GM19438 (cell line): ENCODE measurements at regions not wholly inside any gene's neighbourhood (a gene's known extent, or its start where the extent isn't known, plus 50 kb on each side); places are given as distances from the start of the nearest gene placed in this dataset.
"Not testable (repeated sequence)": the region's sequence is repeated elsewhere in the genome, so short reads cannot be mapped to it uniquely, and the experiment has no call there.

Experiments
- ATAC-seq: cut with Tn5 transposase; IDR thresholded peaks from one replicate; pipeline ENCODE4 v1.9.1; 2021; ENCODE audit warnings: low read depth; ENCODE audit not compliant: unreplicated experiment

DNA sequence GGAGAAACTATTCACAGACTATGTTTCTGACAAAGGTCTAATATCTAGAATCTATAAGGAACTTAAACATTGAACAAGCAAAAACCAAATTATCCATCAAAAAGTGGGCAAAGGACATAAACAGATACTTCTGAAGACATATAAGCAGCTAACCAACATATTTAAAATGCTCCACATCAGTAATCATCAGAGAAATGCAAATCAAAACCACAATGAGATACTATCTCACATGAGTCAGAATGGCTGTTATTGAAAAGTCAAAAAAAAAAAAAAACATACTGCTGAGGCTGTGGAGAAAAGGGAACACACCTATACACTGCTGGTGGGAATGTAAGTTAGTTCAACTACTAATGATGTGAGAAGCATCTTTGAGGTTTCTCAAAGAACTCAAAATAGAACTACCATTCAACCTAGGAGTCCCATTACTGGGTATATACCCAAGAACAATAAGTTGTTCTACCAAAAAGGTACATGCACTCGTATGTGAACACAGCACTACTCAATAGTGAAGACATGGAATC lies 220.4 kb upstream of the TFPI start:
- no peak for ATAC-seq

DNA sequence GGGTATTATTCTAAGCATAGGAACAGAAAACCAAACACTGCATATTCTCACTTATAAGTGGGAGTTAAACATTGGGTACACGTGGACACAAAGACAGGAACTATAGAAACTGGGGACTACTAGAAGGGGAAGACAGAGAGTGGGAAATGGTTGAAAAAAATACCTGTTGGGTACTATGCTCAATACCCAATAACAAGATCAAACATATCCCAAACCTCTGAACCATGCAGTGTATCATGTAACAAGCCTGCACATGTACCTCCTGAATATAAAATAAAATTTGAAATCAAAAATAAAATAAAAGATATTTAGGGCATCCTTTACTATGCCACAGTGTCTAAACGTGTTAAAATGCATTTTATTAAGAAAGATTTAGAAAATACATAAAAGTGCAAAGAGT lies 221.0 kb upstream of the TFPI start:
- ATAC-seq = no peak

DNA sequence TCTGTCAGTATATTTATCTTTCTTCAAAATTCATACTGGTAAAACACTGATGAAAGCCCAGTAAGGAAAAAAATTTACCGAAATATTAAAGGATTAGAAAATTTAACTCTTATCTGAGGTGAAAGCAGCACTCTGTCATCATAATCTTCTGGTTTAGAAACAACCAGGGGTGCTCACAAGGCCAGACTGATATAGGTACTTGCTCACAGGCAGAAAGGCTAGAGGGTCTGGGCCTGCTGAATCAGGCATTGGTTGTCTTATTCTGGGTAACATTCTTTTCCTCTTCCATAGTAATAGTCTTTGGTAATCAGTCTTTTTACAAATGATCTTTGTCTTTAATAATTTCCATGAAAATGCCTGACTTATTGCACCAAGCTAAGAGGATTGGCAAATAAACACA lies 221.4 kb upstream of the TFPI start:
- ATAC-seq = no peak

DNA sequence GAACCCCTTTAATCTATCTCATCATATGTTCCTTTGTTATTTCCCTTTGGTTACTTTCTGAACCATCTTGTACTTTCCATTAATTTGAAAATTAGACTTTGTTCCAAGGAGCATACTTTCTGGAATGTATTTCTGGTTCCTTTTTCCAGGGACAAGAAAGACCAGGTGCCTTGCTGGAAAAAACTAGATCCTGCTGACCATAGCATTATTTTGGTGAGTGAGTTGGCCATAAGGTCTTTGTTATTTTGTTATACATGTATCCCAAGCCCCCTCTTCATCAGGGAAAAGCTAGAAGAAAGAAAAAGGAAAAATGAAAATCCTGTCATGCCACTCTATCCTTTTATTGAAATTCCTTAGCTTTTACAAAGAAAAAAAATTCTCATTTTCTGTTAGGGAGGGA lies 228.1 kb upstream of the TFPI start:
- no peak for ATAC-seq

GRCh38 chr2:187783446-187783845 lies 229.2 kb upstream of the TFPI start:
- no peak for ATAC-seq

DNA sequence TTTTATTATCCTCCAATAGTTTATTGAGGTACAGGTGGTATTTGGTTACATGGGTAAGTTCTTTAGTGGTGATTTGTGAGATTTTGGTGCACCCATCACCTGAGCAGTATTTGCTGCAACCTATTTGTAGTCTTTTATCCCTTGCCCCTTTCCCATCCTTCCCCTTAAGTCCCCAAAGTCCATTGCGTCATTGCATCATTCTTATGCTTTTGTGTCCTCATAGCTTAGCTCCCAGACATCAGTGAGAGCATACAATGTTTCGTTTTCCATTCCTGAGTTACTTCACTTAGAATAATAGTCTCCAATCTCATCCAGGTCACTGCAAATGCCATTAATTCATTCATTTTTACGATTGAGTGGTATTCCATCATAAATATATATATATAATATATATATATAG lies 229.9 kb upstream of the TFPI start:
- not testable (repeated sequence) for ATAC-seq

GRCh38 chr2:187799601-187800000 lies 245.4 kb upstream of the TFPI start:
- no peak for ATAC-seq

- no peak for ATAC-seq
Observed at GRCh38 chr2:187803816-187804215, 249.6 kb upstream of the TFPI start.

DNA sequence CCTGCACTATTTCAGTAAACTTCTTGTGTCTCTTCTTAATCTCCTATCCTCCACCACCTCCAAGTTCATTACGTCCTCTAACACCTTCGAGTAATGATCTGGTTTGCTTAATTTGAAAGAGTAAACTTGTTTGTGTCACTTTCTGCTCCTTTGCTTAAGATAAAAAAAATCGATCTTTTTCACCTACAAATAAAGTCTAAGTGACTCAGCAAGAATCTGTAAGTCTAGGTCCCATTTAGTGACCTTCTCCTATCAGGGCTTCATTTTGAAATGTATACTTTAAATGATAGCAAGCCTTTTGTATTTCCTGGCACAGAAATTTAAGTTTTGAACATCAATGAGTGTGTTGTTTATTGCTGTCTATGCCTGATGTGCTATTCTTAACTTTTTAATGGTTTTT lies 260.9 kb upstream of the TFPI start:
- no peak for ATAC-seq

GRCh38 chr2:187819624-187820023 lies 265.4 kb upstream of the TFPI start:
- no peak for ATAC-seq

- ATAC-seq = no peak
Observed at GRCh38 chr2:187825108-187825507, 270.9 kb upstream of the TFPI start.

DNA sequence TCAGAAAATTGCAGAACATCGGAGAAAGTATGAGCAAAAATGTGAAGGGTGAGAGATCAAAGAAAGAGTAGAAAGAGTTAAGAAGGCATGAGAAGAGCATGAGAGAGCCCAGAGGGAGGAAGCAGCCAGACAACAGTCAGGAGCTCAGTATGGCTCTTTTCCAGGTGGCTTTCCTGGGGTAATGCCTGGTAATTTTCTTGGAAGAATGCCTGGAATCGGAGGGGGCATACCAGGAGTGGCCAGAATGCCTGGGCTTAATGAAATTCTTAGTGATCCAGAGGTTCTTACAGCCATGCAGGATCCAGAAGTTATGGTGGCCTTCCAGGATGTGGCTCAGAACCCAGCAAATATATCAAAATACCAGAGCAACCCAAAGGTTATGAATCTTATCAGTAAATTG lies 271.8 kb upstream of the TFPI start:
- ATAC-seq = no peak

DNA sequence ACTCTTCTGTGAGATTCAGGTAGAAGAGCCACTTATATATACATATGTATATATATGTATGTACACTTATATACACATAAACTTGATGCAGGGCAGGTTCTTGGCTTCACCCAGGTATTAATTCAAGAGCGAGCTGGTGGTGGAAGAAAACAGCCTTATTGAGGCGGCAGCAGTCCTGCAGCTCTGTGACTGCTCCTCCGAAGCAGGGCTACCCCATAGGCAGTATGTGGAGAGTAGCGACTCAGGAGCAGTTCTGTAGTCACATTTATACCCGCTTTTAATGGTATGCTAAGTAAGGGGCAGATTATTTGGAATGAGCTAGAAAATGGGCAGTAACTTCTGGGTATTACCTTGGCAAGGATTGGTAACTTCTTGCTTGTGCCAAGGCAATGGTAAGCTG lies 280.6 kb upstream of the TFPI start:
- ATAC-seq = no peak

GRCh38 chr2:187838690-187839089 lies 284.5 kb upstream of the TFPI start:
- no peak for ATAC-seq

DNA sequence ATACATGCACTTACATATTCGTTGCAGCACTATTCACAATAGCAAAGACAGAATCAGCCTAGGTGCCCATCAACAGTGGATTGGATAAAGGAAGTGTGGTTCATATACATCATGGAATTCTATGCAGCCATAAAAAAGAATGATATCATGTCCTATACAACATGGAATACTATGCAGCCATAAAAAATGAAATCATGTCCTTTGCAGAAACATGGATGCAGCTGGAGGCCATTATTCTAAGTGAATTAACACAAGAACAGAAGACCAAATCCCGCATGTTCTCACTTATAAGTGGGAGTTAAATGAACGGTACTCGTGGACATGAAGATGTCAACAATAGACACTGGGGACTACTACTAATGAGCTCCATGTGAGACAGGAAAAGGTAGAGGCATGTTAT lies 288.1 kb upstream of the TFPI start:
- no peak for ATAC-seq

GRCh38 chr2:187842978-187843847 lies 289.0 kb upstream of the TFPI start:
- ATAC-seq = peak; percentile 68

- ATAC-seq = no peak
Observed at GRCh38 chr2:187847245-187848208, 293.3 kb upstream of the TFPI start.

DNA sequence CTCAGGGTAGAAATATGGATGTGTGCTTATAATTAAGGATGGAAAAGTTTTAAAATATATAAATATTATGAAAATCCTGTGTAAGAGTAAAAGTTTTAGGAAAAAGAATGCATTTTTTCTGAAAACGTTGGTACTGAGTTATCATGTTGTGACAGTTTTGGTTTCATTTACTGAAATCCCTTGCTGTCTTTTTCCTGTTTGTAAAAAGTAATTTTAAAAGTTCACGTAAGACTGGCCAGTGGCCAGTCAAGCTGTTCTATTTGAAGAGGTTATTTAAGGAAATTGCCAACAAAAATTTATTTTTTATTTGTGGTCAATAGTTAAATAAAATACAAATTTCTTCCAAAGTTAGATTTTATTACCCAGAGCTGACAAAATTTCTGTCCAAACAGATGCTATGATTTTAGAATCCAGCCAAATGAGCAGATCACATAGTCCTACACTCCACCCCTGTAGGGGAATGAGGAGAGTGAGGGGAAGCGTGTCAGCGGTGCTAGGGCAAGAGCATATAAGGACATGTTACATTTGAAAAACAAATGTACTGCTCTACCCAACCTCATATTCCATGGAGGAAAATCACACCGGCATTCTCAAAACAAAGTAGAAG lies 297.8 kb upstream of the TFPI start:
- no peak for ATAC-seq

GRCh38 chr2:187853381-187853791 lies 299.2 kb upstream of the TFPI start:
- no peak for ATAC-seq

GRCh38 chr2:187854801-187855200 lies 300.6 kb upstream of the TFPI start:
- ATAC-seq = no peak

GRCh38 chr2:187855689-187856088 lies 301.5 kb upstream of the TFPI start:
- ATAC-seq = no peak
